BJ (cell line): ENCODE measurements at regions not wholly inside any gene's neighbourhood (a gene's known extent, or its start where the extent isn't known, plus 50 kb on each side); places are given as distances from the start of the nearest gene placed in this dataset.

ENCODE experiments used
- CTCF ChIA-PET: fragments of 350-600 bp; formaldehyde crosslinking; extraction: SDS; loops from one replicate; lab custom pipeline; 2021; ENCODE audit warnings: antibody characterized with exemption, inconsistent platforms; lab: Yijun Ruan, JAX
- POLR2A ChIA-PET: fragments of 300-600 bp; sonication (Branson Sonifier 250); formaldehyde crosslinking; extraction: SDS; loops from one replicate; lab custom pipeline; 2021; ENCODE audit warnings: antibody characterized with exemption; lab: Charles Lee
- DNase-seq: peaks from one replicate; pipeline ENCODE4 v3.0.0-alpha.2; 2011; ENCODE audit warnings: low read depth
- H3K27me3 ChIP-seq: 2 replicates; pipeline ENCODE4 v1.6.0; 2011; ENCODE audit warnings: low read length; ENCODE audit not compliant: control insufficient read depth, insufficient read depth
- H3K36me3 ChIP-seq: 2 replicates; pipeline ENCODE4 v1.5.1; 2011; ENCODE audit warnings: low read length; ENCODE audit not compliant: control insufficient read depth, insufficient read depth
- H3K4me3 ChIP-seq: 2 replicates; pipeline ENCODE4 v1.5.1; 2011; ENCODE audit warnings: low read depth, mild to moderate bottlenecking, control low read depth, low read length
- TF ChIP-seq, protein P1 (sequence below): IDR thresholded peaks from 2 replicates; pipeline ENCODE4 v1.5.1; 2011; ENCODE audit warnings: low read depth, mild to moderate bottlenecking, control low read depth, inconsistent platforms, low read length, moderate library complexity; ENCODE audit not compliant: insufficient read depth

DNA sequence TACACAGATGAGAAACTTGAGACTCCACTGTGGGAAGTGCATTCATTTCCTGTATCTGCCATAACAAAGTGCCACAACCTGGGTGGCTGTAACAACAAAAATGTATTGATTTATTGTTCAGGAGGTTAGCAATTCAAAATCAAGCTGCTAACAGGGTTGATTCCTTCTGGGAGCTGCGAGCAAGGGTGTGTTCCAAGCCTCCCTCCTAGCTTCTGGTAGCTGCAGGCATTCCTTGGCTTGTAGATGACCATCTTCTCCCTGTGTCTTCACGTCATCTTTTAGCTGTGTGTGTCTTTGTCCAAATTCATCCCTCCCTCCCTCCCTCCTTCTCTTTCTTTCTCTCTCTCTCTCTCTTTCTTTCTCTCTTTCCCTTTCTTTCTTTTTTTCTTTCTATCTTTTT, 258.1 kb downstream of the MSX2 start:
- ChIA-PET CTCF (no interaction called here), POLR2A (no interaction called here)
- no peaks in the 10 kb centered on the region for H3K36me3 ChIP-seq
- no peak overlapping the region for H3K4me3 ChIP-seq
- H3K27me3 ChIP-seq, result no peaks in the 10 kb centered on the region
- TF ChIP-seq, protein P1, sequence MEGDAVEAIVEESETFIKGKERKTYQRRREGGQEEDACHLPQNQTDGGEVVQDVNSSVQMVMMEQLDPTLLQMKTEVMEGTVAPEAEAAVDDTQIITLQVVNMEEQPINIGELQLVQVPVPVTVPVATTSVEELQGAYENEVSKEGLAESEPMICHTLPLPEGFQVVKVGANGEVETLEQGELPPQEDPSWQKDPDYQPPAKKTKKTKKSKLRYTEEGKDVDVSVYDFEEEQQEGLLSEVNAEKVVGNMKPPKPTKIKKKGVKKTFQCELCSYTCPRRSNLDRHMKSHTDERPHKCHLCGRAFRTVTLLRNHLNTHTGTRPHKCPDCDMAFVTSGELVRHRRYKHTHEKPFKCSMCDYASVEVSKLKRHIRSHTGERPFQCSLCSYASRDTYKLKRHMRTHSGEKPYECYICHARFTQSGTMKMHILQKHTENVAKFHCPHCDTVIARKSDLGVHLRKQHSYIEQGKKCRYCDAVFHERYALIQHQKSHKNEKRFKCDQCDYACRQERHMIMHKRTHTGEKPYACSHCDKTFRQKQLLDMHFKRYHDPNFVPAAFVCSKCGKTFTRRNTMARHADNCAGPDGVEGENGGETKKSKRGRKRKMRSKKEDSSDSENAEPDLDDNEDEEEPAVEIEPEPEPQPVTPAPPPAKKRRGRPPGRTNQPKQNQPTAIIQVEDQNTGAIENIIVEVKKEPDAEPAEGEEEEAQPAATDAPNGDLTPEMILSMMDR, result no peak
- DNase-seq, result no peak

DNA sequence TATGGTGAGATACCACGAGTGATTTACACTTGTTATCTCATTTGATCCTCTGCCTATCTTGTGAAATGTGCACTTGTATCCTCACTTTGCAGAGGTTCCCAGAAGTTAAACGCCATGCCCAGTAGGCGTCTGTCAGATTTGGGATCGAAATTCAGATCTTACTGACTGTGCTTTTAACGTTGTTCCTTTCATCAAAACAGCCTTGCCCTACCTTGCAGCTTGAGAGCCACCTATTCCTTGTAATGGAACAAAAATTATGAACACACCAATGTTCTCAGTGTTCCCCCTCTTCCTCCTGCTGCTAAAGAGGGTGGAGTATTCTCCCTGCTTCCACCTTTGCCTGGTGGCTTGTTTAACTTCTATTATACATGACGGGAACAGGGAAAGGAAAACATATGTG, 257.0 kb downstream of the MSX2 start:
- TF ChIP-seq, protein P1, result no peak
- no peak for DNase-seq
- POLR2A ChIA-PET, result no interaction called here
- Histone ChIP-seq H3K4me3 (no peak overlapping the region), H3K27me3 (no peaks in the 10 kb centered on the region), H3K36me3 (no peaks in the 10 kb centered on the region)
- CTCF ChIA-PET, result no interaction called here

DNA sequence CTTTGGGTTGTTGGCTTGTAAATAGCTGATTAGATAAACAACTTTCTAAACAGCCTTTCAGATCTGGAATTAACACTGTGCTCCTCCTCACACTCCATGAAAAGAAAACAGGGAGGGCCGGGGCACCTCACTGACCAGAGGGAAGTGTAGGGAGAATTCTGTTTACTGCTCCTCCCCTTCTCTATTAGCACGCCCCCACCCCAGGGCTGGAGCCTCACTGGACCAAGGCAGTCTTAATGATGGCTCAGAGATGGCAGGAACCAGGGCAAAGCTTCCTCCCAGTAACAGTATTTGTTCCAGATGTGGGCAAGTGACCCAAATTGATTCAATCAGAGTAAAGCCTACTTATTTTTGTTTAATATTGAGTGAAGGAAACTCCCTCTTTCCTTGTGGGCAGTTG, 256.6 kb downstream of the MSX2 start:
- H3K36me3 ChIP-seq, result no peaks in the 10 kb centered on the region
- no peak overlapping the region for H3K4me3 ChIP-seq
- no peak for DNase-seq
- CTCF ChIA-PET, result no interaction called here
- H3K27me3 ChIP-seq, result no peaks in the 10 kb centered on the region
- TF ChIP-seq, protein P1, result no peak
- POLR2A ChIA-PET, result no interaction called here

DNA sequence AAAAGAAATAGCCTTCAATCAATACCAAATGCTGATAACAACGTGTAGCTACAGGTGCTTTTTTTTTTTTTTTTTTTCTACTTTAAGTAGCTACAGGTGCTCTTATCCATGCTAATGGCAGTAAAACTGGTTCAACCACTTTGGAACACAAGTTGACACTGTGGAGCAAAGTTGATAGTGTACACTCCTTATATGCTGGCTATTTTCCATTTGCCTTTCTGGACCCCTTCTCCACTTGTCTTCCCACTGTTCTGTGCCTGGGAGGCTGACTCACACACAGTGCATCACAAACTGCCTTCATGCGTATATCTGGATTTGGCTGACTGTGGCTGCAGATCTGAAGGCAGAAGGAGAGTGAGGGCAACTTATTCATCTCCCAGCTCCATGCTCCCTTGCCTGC, 247.9 kb downstream of the MSX2 start:
- no peak for DNase-seq
- H3K4me3 ChIP-seq, result no peak overlapping the region
- ChIA-PET CTCF (no interaction called here), POLR2A (no interaction called here)
- H3K36me3 ChIP-seq, result no peaks in the 10 kb centered on the region
- TF ChIP-seq, protein P1, result no peak
- no peaks in the 10 kb centered on the region for H3K27me3 ChIP-seq

DNA sequence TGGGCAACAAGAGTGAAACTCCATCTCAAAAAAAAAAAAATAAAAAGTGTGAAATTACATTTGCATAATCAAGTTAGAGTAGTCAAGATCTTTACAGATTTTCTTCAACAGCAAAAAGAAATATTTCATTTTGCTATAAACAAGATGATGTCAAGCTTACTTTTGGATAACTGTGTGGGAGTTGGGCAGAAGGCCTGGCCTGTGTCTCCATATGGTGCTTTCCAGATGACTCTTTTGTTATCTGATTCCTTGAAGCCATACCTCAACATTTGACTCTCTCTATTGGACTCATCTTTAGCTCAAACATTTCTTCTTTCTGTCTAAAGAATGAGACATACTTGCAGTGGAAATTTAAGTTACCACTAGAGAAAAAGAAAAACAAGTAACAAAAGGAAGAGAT, 246.8 kb downstream of the MSX2 start:
- H3K27me3 ChIP-seq, result no peaks in the 10 kb centered on the region
- no peaks in the 10 kb centered on the region for H3K36me3 ChIP-seq
- ChIA-PET POLR2A (no interaction called here), CTCF (no interaction called here)
- H3K4me3 ChIP-seq, result no peak overlapping the region
- DNase-seq, result no peak
- TF ChIP-seq, protein P1, result no peak
